ENCODE measurements at regions not wholly inside any gene's neighbourhood (a gene's known extent, or its start where the extent isn't known, plus 50 kb on each side); places are given as distances from the start of the nearest gene placed in this dataset.
"Not testable (repeated sequence)": the region's sequence is repeated elsewhere in the genome, so short reads cannot be mapped to it uniquely, and the experiment has no call there.

DNA sequence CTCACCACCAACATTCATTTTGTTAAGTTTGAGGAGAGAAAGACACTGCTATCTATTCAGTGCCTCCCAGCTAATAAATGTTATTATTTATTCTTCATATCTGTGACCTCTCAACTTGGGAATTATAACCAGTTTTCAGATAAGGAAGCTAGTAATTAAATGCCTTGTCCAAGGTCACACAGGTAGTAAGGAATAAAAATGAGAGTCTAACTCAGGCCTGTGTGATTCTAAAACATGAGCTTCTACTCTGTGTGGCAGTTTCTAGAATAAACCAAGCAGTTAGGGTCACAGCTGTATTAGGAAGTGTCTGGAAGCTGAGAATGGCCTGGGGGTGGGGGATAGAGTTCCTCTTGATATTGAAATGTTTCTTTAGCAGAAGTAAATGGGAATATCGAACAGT is 137.8 kb upstream of the LRATD1 start:
- DNase-seq (ENCODE audit: low read depth, low spot score), result no peak

DNA sequence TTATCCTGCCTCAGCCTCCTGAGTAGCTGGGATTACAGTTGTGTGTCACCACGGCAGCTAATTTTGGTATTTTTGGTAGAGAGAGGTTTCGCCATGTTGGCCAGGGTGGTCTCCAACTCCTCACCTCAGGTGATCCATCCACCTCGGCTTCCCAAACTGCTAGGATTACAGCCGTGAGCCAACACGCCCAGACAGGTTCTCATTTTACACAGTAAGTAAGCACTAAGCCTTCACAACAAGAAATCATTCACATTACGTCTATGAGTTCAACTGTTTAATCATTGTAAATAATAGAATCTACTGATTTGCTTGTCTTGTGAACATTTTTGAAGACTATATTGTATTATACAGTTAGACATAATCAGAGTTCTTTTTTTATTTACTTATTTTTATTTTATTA is 131.5 kb upstream of the LRATD1 start:
- DNase-seq (ENCODE audit: low read depth, low spot score), result no peak

DNA sequence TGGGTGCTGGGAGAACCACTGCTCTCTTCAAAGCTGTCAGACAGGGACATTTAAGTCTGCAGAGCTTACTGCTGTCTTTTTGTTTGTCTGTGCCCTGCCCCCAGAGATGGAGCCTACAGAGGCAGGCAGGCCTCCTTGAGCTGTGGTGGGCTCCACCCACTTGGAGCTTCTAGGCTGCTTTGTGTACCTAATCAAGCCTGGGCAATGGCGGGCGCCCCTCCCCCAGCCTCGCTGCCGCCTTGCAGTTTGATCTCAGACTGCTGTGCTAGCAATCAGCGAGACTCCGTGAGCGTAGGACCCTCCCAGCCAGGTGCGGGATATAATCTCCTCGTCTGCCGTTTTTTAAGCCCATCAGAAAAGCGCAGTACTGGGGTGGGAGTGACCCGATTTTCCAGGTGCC is 125.6 kb upstream of the LRATD1 start:
- not testable (repeated sequence) for DNase-seq (ENCODE audit: low read depth, low spot score)

DNA sequence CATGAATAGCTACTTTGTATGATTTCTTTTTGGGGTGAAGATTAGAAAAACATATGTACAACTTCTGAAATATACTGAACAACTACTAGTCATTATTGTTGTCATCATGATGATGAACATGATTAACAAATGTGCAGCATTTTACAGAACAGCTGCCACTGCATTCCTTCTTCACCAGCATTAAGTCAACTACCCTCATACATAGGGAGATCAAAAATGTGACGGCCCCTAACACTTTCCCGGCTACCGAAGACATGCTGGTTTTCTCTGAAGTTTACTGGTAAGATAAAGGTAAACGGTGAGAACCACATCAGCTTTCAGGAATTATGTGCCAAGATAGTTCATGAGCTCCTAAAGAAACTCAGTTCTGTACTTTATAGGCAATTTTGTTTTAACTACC is 121.0 kb upstream of the LRATD1 start:
- no peak for DNase-seq (ENCODE audit: low read depth, low spot score)

GRCh38 chr2:14513903-14514302 is 118.6 kb upstream of the LRATD1 start:
- DNase-seq (ENCODE audit: low read depth, low spot score), result no peak

- no peak for DNase-seq (ENCODE audit: low read depth, low spot score)
Measured at GRCh38 chr2:14516844-14517243, 115.7 kb upstream of the LRATD1 start.

GRCh38 chr2:14517731-14518130 is 114.8 kb upstream of the LRATD1 start:
- DNase-seq (ENCODE audit: low read depth, low spot score), result no peak

DNA sequence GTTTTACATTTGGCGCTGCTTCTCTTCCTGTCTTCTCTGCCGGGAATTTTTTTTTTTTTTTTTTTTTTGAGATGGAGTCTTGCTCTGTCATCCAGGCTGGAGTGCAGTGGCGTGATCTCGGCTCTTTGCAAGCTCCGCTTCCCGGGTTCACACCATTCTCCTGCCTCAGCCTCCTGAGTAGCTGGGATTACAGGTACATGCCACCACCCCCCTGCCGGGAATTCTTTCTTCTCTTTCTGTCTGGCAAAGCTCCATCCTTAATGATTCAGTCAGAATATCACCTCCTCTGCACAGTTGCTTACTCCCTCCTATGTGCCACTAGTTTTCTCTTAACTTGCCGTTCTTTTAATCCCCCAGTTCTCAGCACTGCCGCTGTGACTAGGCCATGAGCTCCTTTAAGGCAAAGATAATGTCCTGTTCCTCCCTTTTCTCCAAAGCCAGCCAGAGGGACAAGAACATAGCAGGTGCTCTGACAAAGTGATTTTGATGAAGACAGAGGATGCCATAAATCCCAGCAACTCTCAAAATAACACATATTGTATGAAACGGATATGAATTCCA is 112.1 kb upstream of the LRATD1 start:
- DNase-seq (ENCODE audit: low read depth, low spot score), result no peak

DNA sequence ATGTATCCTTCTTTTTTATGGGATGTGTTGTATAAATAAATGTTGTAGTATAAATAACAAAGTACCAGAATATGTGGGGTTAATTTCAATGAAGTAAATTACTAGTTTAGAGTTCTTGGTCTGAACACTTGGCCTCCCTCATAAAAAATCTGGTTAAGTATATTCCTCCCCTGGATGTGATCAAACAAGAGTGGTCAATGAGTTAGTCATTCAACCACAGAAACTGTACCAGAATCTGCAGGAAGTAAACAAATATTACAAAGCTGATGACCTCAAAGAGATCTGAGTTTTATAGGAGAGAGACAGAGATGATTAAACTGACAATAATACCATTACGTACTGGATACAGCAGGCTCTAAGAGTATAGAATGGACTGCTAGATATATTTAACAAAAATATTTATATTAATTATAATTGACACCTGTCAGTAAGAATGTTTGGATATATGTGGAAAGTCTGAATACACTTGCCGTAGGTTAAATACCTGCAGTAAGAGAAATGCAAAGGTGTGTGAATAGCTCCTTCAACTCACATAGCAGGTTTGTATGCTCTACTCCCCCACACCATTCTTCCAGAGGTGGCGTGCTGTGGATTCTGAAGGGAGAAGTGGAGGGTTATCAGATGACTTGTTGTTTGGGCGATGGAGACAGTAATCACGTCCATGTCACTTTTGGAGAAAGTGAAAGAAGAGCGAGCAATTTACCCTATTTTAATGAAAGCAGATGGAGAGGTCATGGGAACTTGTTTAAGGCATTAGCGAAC is 108.3 kb upstream of the LRATD1 start:
- no peak for DNase-seq (ENCODE audit: low read depth, low spot score)

- no peak for DNase-seq (ENCODE audit: low read depth, low spot score)
Measured at GRCh38 chr2:14524803-14525080, 107.8 kb upstream of the LRATD1 start.

- DNase-seq (ENCODE audit: low read depth, low spot score), result no peak
Measured at GRCh38 chr2:14530506-14530905, 102.0 kb upstream of the LRATD1 start.

DNA sequence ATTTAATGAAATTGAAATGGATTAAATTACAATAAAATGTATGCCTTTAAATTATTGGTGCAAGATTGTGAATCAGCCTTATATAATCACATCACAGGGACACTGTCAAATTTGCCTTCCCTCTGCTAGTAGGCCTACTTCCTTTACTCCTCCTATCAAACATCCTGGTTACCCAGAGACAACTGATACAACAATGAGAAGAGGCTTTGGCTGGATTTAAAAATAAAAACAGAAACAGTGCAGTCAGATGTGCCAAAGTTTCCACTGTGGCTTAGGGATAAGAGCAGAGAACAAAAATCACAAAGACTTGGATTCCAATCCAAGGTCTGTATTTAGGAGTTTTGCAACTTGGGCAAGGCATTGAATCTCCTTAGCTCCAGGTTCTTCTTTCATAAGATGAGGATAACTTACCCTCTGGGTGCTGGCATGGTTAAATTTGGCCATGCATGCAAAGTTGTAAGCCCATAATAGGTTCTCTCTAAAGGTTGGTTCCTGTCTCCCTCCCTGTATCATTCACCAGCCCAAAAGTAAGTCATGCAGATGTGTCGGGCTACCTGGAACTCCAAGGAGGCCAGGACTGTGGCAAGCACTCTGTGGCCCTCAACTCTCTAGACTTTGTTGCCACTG is 99.3 kb upstream of the LRATD1 start:
- DNase-seq (ENCODE audit: low read depth, low spot score), result no peak

GRCh38 chr2:14535156-14535555 is 97.4 kb upstream of the LRATD1 start:
- no peak for DNase-seq (ENCODE audit: low read depth, low spot score)

- no peak for DNase-seq (ENCODE audit: low read depth, low spot score)
Measured at GRCh38 chr2:14536976-14537375, 95.5 kb upstream of the LRATD1 start.

GRCh38 chr2:14540015-14540414 is 92.5 kb upstream of the LRATD1 start:
- DNase-seq (ENCODE audit: low read depth, low spot score), result no peak

- no peak for DNase-seq (ENCODE audit: low read depth, low spot score)
Measured at GRCh38 chr2:14543284-14543683, 89.2 kb upstream of the LRATD1 start.

GRCh38 chr2:14544247-14544646 is 88.3 kb upstream of the LRATD1 start:
- DNase-seq (ENCODE audit: low read depth, low spot score), result no peak

DNA sequence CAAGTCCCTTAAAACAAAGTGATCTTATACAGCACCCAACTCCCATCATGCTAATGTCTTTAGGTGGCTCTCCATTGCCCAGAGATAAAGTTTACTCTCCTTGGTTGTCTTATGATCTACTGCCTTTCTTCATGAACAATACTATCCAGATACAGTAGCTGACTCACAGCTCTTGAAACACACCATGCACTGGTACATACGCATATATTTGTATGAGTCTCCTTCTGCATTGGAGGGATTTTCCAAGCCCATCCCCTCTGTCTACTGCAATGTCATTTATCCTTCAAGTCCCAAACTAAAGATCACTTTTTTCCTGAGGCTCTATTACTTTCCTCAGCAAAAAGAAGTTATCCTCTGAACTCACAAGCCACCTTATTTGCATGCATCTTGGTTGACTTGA is 84.7 kb upstream of the LRATD1 start:
- no peak for DNase-seq (ENCODE audit: low read depth, low spot score)

DNA sequence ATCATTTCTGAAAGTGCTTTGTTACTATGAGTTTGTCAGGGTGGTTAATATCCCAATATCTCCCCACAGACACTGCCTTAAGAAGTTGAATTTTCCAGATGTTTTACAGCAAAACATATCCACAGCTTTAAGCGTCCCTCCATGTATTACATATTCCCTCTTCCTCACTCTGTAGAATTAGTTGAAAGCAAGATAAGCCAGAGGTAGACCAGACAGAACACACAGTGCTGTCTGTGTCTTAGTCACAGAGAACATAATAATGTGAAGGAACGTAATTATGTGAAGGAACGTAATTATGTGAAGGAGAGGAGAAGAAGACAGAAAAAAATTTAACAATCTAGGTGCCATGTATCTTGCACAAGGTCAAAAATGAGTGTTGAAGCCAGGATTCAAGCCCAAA is 81.9 kb upstream of the LRATD1 start:
- no peak for DNase-seq (ENCODE audit: low read depth, low spot score)

GRCh38 chr2:14551069-14551468 is 81.4 kb upstream of the LRATD1 start:
- DNase-seq (ENCODE audit: low read depth, low spot score), result no peak

DNA sequence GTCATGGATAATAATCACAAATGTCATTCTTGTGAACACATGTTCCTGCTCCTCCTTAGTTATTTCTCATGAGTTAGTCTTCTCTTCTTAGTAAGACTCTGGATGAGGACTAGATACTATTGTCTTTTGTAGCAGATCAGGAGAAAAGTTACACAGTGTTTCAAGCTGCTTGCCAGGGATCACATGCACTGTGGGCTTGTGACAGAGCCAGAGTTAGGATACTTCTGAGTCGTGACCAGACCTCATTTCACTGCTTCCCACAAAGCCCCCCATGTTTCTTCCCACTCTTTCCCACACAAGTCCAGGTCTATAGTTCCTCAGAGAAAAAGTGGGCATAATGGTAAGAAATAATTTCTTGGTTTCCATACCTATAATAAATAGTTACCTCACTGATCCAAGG is 80.2 kb upstream of the LRATD1 start:
- DNase-seq (ENCODE audit: low read depth, low spot score), result no peak

DNA sequence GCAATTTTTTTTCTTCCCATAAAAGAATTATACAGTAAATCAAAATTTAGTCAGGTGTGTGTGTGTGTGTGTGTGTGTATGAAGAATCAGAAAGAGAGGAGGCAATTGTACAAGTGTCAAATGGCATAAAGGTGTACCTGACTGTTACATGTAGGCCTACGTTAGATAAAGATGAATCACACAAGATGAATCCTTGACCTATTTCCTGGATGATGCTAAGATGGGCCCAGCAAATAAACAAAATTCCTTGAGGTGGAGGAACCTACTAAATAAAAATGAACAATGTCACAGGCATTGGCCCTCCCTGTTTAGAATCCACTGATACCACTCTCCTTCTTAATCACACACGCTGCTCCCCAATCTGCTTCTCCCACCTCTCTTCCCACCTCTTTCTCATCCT is 79.7 kb upstream of the LRATD1 start:
- DNase-seq (ENCODE audit: low read depth, low spot score), result no peak

DNA sequence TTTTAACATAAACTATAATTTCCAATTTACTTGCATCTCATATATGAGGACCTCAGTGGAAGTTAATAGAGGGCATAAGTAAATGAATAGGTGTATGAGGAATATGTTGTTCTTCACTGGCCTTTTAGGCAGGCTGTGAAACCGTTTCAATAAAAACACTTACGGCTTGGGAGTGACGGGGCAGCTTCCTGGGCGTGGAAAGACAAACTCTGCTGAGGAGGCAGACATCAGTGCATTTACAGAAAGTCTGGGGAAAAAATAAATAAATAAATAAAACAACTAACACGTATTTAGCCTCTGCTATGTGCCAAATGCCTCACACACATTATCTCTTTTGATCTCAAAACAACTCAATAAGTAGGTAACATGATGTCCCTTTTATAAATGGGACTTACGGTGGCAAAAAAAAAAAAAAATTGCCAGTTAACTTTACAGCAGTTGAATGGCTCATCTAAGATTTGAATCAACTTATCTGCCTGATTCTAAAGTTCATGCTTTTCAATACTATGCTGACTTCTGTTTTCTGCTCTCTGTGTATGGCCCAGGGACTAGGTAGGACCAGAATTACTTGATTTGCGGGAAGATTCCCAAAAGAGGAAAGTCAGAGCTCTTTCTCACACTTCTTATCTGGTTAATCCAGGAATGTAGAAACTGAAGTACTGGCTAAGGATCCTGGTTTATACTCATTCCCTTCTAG is 77.5 kb upstream of the LRATD1 start:
- no peak for DNase-seq (ENCODE audit: low read depth, low spot score)

All from pulmonary artery endothelial cell (primary cell).